RWPE1 (cell line): ENCODE measurements at regions not wholly inside any gene's neighbourhood (a gene's known extent, or its start where the extent isn't known, plus 50 kb on each side); places are given as distances from the start of the nearest gene placed in this dataset.

Source experiments
- CTCF ChIA-PET: fragments of 350-600 bp; sonication (Branson Sonifier 250); formaldehyde crosslinking; extraction: SDS; loops from one replicate; lab custom pipeline; 2021; lab: Yijun Ruan, JAX
- POLR2A ChIA-PET: fragments of 400-600 bp; formaldehyde crosslinking; extraction: SDS; loops from one replicate; lab custom pipeline; 2020; ENCODE audit warnings: antibody characterized with exemption; ENCODE audit not compliant: low non-redundant PET; lab: Yijun Ruan, JAX
- DNase-seq: peaks from one replicate; pipeline ENCODE4 v3.0.0; 2012; ENCODE audit warnings: low spot score
- H3K27ac ChIP-seq: fragments of 450-650 bp; 2 replicates; pipeline ENCODE4 v1.5.1; 2017
- TF ChIP-seq, protein P1 (sequence below): fragments of 450-650 bp; conservative IDR thresholded peaks from 2 replicates; pipeline ENCODE4 v1.5.1; 2017; ENCODE audit warnings: low read depth, mild to moderate bottlenecking

GRCh38 chr10:78964952-78965633, 103.7 kb upstream of the ZMIZ1 start:
- ChIA-PET CTCF (interaction anchor here (0.7 kb wide), 2 partner anchors 10 to 20 kb away, joined by 3 read pairs; no protein-coding TSS in a partner anchor), POLR2A (interaction anchor here (1.3 kb wide), 1 partner anchor 8 kb away, joined by 3 read pairs; no protein-coding TSS in a partner anchor)
- TF ChIP-seq, protein P1, sequence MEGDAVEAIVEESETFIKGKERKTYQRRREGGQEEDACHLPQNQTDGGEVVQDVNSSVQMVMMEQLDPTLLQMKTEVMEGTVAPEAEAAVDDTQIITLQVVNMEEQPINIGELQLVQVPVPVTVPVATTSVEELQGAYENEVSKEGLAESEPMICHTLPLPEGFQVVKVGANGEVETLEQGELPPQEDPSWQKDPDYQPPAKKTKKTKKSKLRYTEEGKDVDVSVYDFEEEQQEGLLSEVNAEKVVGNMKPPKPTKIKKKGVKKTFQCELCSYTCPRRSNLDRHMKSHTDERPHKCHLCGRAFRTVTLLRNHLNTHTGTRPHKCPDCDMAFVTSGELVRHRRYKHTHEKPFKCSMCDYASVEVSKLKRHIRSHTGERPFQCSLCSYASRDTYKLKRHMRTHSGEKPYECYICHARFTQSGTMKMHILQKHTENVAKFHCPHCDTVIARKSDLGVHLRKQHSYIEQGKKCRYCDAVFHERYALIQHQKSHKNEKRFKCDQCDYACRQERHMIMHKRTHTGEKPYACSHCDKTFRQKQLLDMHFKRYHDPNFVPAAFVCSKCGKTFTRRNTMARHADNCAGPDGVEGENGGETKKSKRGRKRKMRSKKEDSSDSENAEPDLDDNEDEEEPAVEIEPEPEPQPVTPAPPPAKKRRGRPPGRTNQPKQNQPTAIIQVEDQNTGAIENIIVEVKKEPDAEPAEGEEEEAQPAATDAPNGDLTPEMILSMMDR, result no peak
- H3K27ac ChIP-seq, result peak overlapping the region; percentile 80
- DNase-seq, result peak; percentile 49

GRCh38 chr10:78966182-78966787, 102.5 kb upstream of the ZMIZ1 start:
- peak overlapping the region; percentile 80 for H3K27ac ChIP-seq
- DNase-seq, result no peak
- ChIA-PET POLR2A (interaction anchor here (0.6 kb wide), 1 partner anchor 13 kb away, joined by 3 read pairs; no protein-coding TSS in a partner anchor), CTCF (interaction anchor here (0.6 kb wide), 1 partner anchor 1755 kb away, joined by 3 read pairs; no protein-coding TSS in a partner anchor)
- TF ChIP-seq, protein P1, result no peak

GRCh38 chr10:78966844-78967488, 101.8 kb upstream of the ZMIZ1 start:
- TF ChIP-seq, protein P1, result no peak
- POLR2A ChIA-PET, result no interaction called here
- no peak for DNase-seq
- CTCF ChIA-PET, result interaction anchor here (0.6 kb wide), 1 partner anchor 543 kb away, joined by 3 read pairs; no protein-coding TSS in a partner anchor
- peak overlapping the region; percentile 80 for H3K27ac ChIP-seq

DNA sequence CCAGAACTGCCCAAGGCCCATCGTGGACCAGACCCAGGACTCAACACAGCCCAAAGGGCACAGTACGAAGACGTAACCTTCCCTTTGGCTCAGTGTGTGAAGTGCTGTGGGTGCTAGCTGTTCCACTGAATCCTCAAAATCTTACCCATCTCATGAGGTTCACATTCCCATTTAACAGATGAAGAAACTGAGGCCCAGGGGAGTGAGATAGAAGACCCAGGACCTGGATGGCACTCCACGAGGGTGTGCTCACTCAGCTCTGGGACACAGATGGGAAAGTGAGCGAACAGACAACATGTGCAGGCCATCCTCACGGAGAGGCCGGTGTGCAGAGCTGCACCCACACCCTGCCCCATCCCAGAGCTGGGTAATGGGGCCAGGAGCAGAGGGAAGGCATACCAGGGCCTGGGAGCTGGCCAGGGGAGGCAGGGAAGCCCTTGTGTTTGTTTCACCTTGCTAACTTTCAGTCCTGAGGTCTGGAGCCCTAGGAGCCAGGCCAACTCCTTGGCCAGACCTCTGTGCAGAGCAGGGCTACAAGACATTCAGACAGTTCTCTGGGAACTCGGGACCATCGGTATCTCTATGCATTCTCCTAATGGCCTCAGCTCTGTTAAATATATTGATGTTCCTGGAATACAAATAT, 100.3 kb upstream of the ZMIZ1 start:
- POLR2A ChIA-PET, result interaction anchor here (0.5 kb wide), 1 partner anchor 225 kb away, joined by 6 read pairs; no protein-coding TSS in a partner anchor
- peak overlapping the region; percentile 4; the same call in 1 of the 2 replicates for H3K27ac ChIP-seq
- no peak for DNase-seq
- TF ChIP-seq, protein P1, result no peak
- CTCF ChIA-PET, result interaction anchor here (1.1 kb wide), 1 partner anchor 98 kb away, joined by 3 read pairs; no protein-coding TSS in a partner anchor

DNA sequence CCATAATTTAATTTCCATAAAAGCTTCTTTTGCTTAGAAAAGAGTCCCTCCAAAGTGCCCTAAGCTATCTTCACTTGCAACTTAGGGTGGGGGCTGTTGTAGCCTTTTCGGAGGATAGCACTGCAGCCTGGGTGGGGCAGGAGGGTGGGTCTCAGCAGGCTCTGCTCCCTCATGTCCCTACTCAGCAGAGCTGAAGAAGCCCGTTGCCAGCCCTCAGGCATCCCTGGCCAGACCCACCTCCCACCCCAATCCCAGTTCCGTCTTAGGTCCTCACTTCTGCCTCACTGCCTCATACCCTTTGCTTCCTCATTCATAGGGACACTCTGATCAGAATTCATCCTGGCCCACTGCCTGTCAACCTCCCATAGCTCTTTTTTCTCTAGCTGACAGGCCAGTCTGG, 99.8 kb upstream of the ZMIZ1 start:
- POLR2A ChIA-PET, result no interaction called here
- DNase-seq, result no peak
- CTCF ChIA-PET, result interaction anchor here (1.1 kb wide), 1 partner anchor 97 kb away, joined by 3 read pairs; no protein-coding TSS in a partner anchor
- TF ChIP-seq, protein P1, result no peak
- peak overlapping the region; percentile 4; the same call in 1 of the 2 replicates for H3K27ac ChIP-seq

DNA sequence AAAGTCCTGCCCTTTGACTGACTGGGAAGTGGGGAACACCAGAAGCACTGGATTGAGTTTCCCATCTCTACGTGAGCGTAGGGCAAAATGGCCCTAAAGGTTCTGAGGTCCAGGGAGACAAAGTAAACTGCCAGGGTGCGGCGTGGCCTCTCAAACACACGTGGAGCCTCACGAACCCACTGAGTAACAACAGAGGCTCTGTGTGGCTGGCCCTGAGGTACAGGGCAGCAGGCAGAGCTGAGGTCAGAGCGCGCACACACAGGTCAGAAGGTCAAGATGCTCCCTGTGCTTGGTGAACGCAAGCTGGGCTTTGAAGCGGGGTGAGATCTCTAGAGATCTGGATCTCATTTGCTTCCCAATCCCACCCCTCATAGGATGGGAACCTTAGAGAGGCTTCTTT, 99.0 kb upstream of the ZMIZ1 start:
- ChIA-PET CTCF (interaction anchor here (1.8 kb wide), 1 partner anchor 10 kb away, joined by 4 read pairs; no protein-coding TSS in a partner anchor), POLR2A (no interaction called here)
- no peak for DNase-seq
- H3K27ac ChIP-seq, result no peak overlapping the region
- TF ChIP-seq, protein P1, result no peak
